CD4-positive, alpha-beta T cell treated with Interferon gamma for 1 hour (primary cell): ENCODE measurements at regions not wholly inside any gene's neighbourhood (a gene's known extent, or its start where the extent isn't known, plus 50 kb on each side); places are given as distances from the start of the nearest gene placed in this dataset.

ENCODE experiments used
- DNase-seq: peaks from one replicate; pipeline ENCODE4 v3.0.0-alpha.2; 2020

GRCh38 chr6:114605656-114606055 lies 262.8 kb upstream of the HS3ST5 start:
- DNase-seq: no peak

- DNase-seq: no peak
Observed at GRCh38 chr6:114600381-114600780, 257.6 kb upstream of the HS3ST5 start.

GRCh38 chr6:114595591-114595990 lies 252.8 kb upstream of the HS3ST5 start:
- no peak for DNase-seq

GRCh38 chr6:114595186-114595585 lies 252.4 kb upstream of the HS3ST5 start:
- DNase-seq: no peak

GRCh38 chr6:114592506-114592905 lies 249.7 kb upstream of the HS3ST5 start:
- no peak for DNase-seq

- no peak for DNase-seq
Observed at GRCh38 chr6:114588726-114589125, 245.9 kb upstream of the HS3ST5 start.

GRCh38 chr6:114586298-114586697 lies 243.5 kb upstream of the HS3ST5 start:
- no peak for DNase-seq

GRCh38 chr6:114581293-114581692 lies 238.5 kb upstream of the HS3ST5 start:
- DNase-seq: no peak

- DNase-seq: no peak
Observed at GRCh38 chr6:114580882-114581281, 238.1 kb upstream of the HS3ST5 start.

GRCh38 chr6:114579486-114579885 lies 236.7 kb upstream of the HS3ST5 start:
- no peak for DNase-seq

GRCh38 chr6:114577109-114577508 lies 234.3 kb upstream of the HS3ST5 start:
- no peak for DNase-seq

- DNase-seq: no peak
Observed at GRCh38 chr6:114576330-114576729, 233.5 kb upstream of the HS3ST5 start.

GRCh38 chr6:114569669-114570068 lies 226.8 kb upstream of the HS3ST5 start:
- DNase-seq: no peak

GRCh38 chr6:114564302-114564933 lies 221.6 kb upstream of the HS3ST5 start:
- no peak for DNase-seq

- no peak for DNase-seq
Observed at GRCh38 chr6:114559419-114559818, 216.6 kb upstream of the HS3ST5 start.

GRCh38 chr6:114558153-114558552 lies 215.3 kb upstream of the HS3ST5 start:
- no peak for DNase-seq

GRCh38 chr6:114556846-114557488 lies 214.1 kb upstream of the HS3ST5 start:
- no peak for DNase-seq

GRCh38 chr6:114550316-114550715 lies 207.5 kb upstream of the HS3ST5 start:
- DNase-seq: no peak

- no peak for DNase-seq
Observed at GRCh38 chr6:114543696-114544095, 200.9 kb upstream of the HS3ST5 start.

GRCh38 chr6:114541794-114542193 lies 199.0 kb upstream of the HS3ST5 start:
- DNase-seq: no peak

GRCh38 chr6:114537977-114538376 lies 195.2 kb upstream of the HS3ST5 start:
- DNase-seq: no peak

GRCh38 chr6:114534813-114535212 lies 192.0 kb upstream of the HS3ST5 start:
- no peak for DNase-seq

- DNase-seq: no peak
Observed at GRCh38 chr6:114524081-114524480, 181.3 kb upstream of the HS3ST5 start.

- no peak for DNase-seq
Observed at GRCh38 chr6:114523508-114523907, 180.7 kb upstream of the HS3ST5 start.

GRCh38 chr6:114521926-114522325 lies 179.1 kb upstream of the HS3ST5 start:
- DNase-seq: no peak
